HG03280 (cell line): ENCODE measurements at regions not wholly inside any gene's neighbourhood (a gene's known extent, or its start where the extent isn't known, plus 50 kb on each side); places are given as distances from the start of the nearest gene placed in this dataset.

Experiments
- ATAC-seq: cut with Tn5 transposase; IDR thresholded peaks from one replicate; pipeline ENCODE4 v1.9.1; 2021; ENCODE audit warnings: mild to moderate bottlenecking, moderate library complexity; ENCODE audit not compliant: unreplicated experiment

- ATAC-seq, result no peak
These were observed 200.2 kb upstream of the ID4 start for GRCh38 chr6:19637010-19637409.

DNA sequence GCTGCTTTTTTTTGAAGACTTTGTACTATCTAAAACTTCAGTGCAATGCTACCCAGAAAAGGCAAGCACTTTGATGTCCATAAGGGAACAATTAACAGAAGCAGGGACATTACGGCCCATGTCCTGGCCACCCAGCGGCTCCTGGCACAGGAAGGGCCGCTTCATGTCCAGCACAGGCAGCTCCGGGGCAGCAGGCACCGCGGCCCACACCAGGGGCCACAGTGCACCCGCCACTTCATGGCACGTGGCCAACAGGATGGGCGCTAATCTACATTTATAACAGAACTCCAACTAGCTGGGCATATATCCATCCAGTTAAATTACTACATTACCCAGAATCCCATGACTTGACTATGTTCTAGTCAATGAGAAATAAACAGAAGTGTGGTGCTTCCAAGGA is 198.2 kb upstream of the ID4 start:
- ATAC-seq, result no peak

- ATAC-seq, result no peak
These were observed 193.9 kb upstream of the ID4 start for GRCh38 chr6:19643287-19643686.

DNA sequence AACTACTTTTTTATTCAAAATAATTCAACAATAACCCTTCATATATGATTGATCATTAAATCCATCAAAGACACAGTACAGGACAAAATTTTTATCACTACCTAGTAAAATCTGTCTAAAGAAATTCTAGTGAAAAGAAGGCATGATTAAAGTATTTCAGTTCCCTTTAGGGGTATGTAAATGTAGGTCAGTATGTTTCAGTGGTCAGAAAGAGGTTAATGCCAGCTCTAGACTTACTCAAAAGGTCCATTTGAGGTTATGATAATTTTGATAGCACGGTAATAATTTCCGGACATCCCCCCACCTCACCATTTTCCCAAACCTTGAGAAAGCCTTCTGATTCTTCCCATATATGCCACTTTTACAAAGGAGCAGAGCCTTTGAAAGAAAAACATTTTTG is 193.5 kb upstream of the ID4 start:
- no peak for ATAC-seq

GRCh38 chr6:19655744-19656143 is 181.4 kb upstream of the ID4 start:
- no peak for ATAC-seq

GRCh38 chr6:19660123-19660910 is 176.9 kb upstream of the ID4 start:
- no peak for ATAC-seq

DNA sequence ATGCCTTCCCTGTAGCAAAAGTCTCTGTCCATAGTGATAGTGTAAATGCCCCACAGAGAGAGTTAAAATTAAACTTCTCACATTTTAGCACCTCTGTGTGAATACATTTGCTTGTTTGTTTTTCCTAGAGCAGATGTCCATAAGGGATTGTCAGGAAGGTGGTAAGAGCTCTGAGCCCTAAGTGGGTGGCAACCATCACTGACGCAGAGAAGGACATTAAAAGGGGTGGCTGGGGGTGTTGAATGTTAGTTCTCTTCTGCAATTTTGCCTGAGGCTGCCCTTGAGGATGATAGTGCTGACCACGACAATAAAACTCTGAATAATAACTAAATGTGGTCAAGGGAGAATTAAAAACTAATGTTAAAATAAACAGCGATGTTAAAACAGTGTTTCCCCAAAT is 174.3 kb upstream of the ID4 start:
- ATAC-seq, result no peak

GRCh38 chr6:19663479-19663878 is 173.7 kb upstream of the ID4 start:
- ATAC-seq, result no peak

GRCh38 chr6:19664050-19664449 is 173.1 kb upstream of the ID4 start:
- ATAC-seq, result no peak

- ATAC-seq, result no peak
These were observed 172.1 kb upstream of the ID4 start for GRCh38 chr6:19664878-19665612.

DNA sequence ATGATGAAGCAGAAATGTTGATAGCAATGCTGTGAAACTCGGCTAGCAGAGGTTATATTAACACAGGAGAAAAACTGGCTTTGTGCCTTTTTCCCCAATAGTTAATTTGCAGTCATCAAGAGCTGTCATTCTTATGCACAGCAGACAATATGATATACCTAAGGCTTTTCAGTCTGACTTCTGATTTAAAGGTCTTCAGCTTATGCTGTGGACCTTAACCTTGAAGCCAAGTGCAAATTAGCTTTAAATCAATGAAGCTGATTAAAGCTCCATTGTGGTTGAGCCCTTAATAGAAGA is 171.6 kb upstream of the ID4 start:
- no peak for ATAC-seq

DNA sequence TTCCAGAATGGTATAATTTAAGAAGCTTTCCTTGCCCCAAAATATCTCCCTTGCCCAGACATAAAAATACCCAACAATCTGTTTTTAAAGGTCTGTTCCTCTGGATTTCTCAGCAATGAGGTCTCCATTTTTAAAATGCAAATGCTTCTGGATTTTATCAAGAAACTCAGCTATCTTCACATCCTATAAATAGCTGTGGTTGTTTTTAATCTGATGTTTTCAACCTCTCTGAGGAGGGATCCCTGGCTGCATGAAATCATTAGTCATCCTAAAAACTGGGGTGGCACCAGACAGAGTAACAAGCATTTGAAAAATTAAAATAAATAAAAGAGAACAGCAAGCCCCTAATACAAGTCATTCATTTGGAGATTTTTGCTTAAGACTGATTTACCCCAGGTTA is 168.5 kb upstream of the ID4 start:
- ATAC-seq, result no peak

DNA sequence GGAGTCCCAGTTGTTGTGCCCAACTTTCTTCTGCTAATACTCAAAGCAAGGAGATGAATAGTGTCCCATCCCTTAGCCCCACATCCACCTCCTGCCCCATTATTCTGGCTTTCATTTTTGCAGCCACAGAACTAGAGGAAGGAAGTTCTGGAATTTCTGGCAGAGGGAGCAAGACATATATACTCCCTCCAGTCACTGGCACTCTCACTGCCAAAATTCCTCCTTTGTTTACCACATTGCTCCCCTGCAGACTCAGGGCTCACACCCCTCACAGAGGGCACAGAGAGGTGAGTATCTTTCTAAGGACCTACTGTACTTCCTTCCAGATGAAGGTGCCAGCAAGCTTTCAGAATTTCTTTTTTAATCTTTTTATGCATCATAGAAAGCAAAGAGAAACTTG is 168.0 kb upstream of the ID4 start:
- ATAC-seq, result no peak

GRCh38 chr6:19682859-19683258 is 154.3 kb upstream of the ID4 start:
- ATAC-seq, result no peak

DNA sequence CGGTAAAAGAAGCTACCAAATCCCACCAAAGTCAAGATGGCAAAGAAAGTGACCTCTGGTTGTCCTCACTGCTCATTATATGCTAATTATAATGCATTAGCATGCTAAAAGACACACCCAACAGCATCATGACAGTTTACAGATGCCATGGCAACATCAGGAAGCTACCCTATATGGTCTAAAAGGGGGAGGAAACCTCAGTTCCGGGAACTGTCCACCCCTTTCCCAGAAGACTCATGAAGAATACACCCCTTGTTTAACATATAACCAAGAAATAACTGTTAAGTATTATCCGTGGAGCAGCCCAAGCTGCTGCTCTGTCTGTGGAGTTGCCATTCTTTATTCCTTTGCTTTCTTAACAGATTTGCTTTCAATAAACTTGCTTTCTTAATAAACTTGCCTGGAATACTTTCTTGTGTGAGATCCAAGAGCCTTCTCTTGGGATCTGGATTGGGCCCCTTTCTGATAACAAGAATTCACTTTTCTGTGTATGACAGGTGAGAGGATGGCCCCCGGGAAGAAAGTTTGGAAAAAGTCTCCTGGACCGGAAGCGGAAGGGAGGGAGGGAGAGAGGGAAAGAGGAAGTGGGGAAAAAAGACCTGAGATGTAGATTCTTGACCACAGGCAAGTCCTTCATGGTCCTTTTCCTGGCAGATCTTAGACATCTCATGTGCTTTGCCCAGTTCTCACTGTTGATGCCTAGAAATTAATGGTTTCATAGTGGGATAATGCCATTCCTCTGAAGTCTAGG is 146.7 kb upstream of the ID4 start:
- no peak for ATAC-seq

- no peak for ATAC-seq
These were observed 145.6 kb upstream of the ID4 start for GRCh38 chr6:19691465-19692167.

DNA sequence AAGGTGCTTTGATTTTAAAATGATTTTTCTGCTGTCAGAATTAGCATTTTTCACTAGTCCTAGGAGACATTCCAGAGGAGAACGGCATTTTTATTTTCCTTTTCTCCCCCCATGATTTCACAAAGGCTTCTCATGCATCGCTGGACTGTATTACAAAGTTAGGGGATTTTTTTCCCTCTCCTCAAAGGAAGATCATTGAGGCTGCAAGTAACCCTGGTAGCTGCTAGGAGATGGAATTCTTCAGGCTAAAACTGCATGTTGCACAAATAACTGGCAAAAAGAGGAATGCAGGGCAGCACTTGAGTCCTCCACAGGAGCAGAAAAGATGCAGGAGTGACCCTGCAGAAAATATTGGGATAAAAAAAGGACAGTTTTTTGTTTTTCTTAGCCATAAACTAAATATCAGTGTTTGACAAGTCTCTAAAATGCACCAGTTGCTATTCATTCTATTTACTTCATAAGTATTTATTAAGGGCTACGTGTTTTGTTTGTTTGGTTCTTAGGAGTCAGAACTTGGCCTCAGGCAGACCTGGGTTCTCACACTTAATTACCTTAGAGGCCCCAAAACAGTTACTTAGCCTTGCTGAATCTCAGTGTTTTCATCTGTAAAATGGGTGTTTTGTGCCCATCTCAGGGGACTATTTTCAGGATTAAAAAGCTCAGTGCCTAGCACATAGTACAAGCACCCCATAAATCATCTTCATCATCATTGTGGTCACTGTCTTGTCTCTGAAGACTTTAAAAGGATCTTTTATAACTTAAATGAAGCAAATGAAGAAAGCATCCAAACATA is 144.5 kb upstream of the ID4 start:
- ATAC-seq, result no peak

- no peak for ATAC-seq
These were observed 142.5 kb upstream of the ID4 start for GRCh38 chr6:19694697-19695096.

DNA sequence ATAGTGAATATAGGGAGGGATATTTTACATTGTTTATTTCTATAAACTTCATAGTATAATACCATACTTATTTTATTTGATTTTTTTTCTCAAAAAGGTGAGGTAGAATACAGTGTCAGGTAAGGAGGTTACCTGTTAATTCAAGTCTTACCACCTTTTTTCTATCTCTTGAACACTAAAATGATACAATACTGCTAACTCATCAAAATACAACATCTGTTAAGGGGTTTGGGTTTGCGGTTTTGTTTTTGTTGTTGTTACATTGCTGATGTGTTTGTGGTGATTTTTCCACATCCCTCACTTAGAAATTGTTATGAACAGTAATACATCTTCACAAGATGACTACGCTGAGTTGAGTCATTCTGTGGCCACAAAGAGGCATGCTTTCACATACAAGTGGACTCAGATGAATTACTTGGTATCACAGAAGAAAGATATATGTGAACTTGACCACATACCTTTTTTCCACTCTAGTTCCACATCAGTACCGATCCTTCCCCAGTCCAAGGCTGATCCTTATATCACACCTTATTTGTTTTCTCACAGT is 139.4 kb upstream of the ID4 start:
- ATAC-seq, result no peak

DNA sequence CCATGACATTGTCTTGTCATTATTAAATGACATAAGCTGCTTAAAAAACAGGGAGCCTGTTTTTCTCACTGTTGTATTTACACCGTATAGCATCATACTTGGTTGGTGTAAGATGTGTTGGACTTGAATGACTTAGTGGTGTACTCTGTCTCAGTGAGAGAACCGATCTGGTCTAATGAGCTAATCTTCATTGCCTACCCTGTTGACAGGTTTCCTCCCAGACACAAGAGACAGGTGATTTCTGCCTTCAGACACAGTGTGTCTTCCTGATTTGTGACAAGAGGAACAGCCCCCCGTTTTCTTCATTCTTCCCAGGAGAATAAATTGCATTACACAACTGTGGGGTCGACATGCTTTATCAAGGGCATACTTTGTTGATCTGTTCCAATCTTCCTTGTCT is 137.2 kb upstream of the ID4 start:
- ATAC-seq, result no peak
